ENCODE measurements at regions not wholly inside any gene's neighbourhood (a gene's known extent, or its start where the extent isn't known, plus 50 kb on each side); places are given as distances from the start of the nearest gene placed in this dataset.

- no peak for DNase-seq
Measured at GRCh38 chr4:53809816-53810215, 218.5 kb upstream of the LNX1 start.

GRCh38 chr4:53805291-53805690, 214.0 kb upstream of the LNX1 start:
- no peak for DNase-seq

- peak in 1 of 5 donors; percentile 7 for DNase-seq
Measured at GRCh38 chr4:53804719-53805118, 213.4 kb upstream of the LNX1 start.

GRCh38 chr4:53802500-53802899, 211.2 kb upstream of the LNX1 start:
- DNase-seq = no peak

- no peak for DNase-seq
Measured at GRCh38 chr4:53801373-53801772, 210.1 kb upstream of the LNX1 start.

- DNase-seq = no peak
Measured at GRCh38 chr4:53800741-53801140, 209.5 kb upstream of the LNX1 start.

GRCh38 chr4:53793096-53793495, 201.8 kb upstream of the LNX1 start:
- DNase-seq = no peak

- DNase-seq = no peak
Measured at GRCh38 chr4:53790286-53790685, 199.0 kb upstream of the LNX1 start.

- no peak for DNase-seq
Measured at GRCh38 chr4:53788621-53789020, 197.3 kb upstream of the LNX1 start.

- DNase-seq = no peak
Measured at GRCh38 chr4:53788011-53788410, 196.7 kb upstream of the LNX1 start.

- DNase-seq = no peak
Measured at GRCh38 chr4:53786632-53787031, 195.3 kb upstream of the LNX1 start.

GRCh38 chr4:53785996-53786395, 194.7 kb upstream of the LNX1 start:
- no peak for DNase-seq

- no peak for DNase-seq
Measured at GRCh38 chr4:53784112-53784511, 192.8 kb upstream of the LNX1 start.

- DNase-seq = no peak
Measured at GRCh38 chr4:53783208-53783859, 192.0 kb upstream of the LNX1 start.

GRCh38 chr4:53782458-53782845, 191.2 kb upstream of the LNX1 start:
- DNase-seq = no peak

GRCh38 chr4:53781629-53782457, 190.6 kb upstream of the LNX1 start:
- no peak for DNase-seq

GRCh38 chr4:53780736-53781400, 189.6 kb upstream of the LNX1 start:
- DNase-seq = no peak

GRCh38 chr4:53779025-53779424, 187.7 kb upstream of the LNX1 start:
- no peak for DNase-seq

- no peak for DNase-seq
Measured at GRCh38 chr4:53778155-53778554, 186.9 kb upstream of the LNX1 start.

- DNase-seq = no peak
Measured at GRCh38 chr4:53777244-53777984, 186.1 kb upstream of the LNX1 start.

- no peak for DNase-seq
Measured at GRCh38 chr4:53776141-53776540, 184.9 kb upstream of the LNX1 start.

- DNase-seq = no peak
Measured at GRCh38 chr4:53775381-53775780, 184.1 kb upstream of the LNX1 start.

GRCh38 chr4:53771326-53771725, 180.0 kb upstream of the LNX1 start:
- DNase-seq = no peak
